Hindlimb muscle (tissue), 1 donor: ENCODE measurements at regions not wholly inside any gene's neighbourhood (a gene's known extent, or its start where the extent isn't known, plus 50 kb on each side); places are given as distances from the start of the nearest gene placed in this dataset.

ENCODE experiments used
- DNase-seq: peaks from one replicate; pipeline ENCODE4 v3.0.0-alpha.2; 2013

- DNase-seq = no peak
Observed at GRCh38 chr20:60288945-60289344, 330.7 kb downstream of the CDH26 start.

- DNase-seq = no peak
Observed at GRCh38 chr20:60292001-60292520, 333.8 kb downstream of the CDH26 start.

- DNase-seq = no peak
Observed at GRCh38 chr20:60294632-60295031, 336.4 kb downstream of the CDH26 start.

GRCh38 chr20:60295214-60295613 lies 337.0 kb downstream of the CDH26 start:
- DNase-seq = no peak

- no peak for DNase-seq
Observed at GRCh38 chr20:60297649-60298048, 339.4 kb downstream of the CDH26 start.

GRCh38 chr20:60298647-60299046 lies 340.4 kb downstream of the CDH26 start:
- no peak for DNase-seq

- DNase-seq = no peak
Observed at GRCh38 chr20:60299951-60300350, 341.7 kb downstream of the CDH26 start.

- DNase-seq = no peak
Observed at GRCh38 chr20:60300374-60300773, 342.2 kb downstream of the CDH26 start.

- no peak for DNase-seq
Observed at GRCh38 chr20:60302875-60303274, 344.7 kb downstream of the CDH26 start.

- no peak for DNase-seq
Observed at GRCh38 chr20:60304026-60304590, 345.9 kb downstream of the CDH26 start.

GRCh38 chr20:60304931-60305330 lies 346.7 kb downstream of the CDH26 start:
- DNase-seq = no peak

GRCh38 chr20:60306105-60306504 lies 347.9 kb downstream of the CDH26 start:
- DNase-seq = no peak

- DNase-seq = no peak
Observed at GRCh38 chr20:60306551-60306950, 348.3 kb downstream of the CDH26 start.

GRCh38 chr20:60310560-60311349 lies 352.5 kb downstream of the CDH26 start:
- DNase-seq = no peak

GRCh38 chr20:60313191-60313590 lies 355.0 kb downstream of the CDH26 start:
- DNase-seq = no peak

GRCh38 chr20:60313614-60314013 lies 355.4 kb downstream of the CDH26 start:
- no peak for DNase-seq

- DNase-seq = no peak
Observed at GRCh38 chr20:60314727-60315126, 356.5 kb downstream of the CDH26 start.

- no peak for DNase-seq
Observed at GRCh38 chr20:60316476-60317158, 358.4 kb downstream of the CDH26 start.

GRCh38 chr20:60317401-60317800 lies 359.2 kb downstream of the CDH26 start:
- DNase-seq = no peak

- DNase-seq = no peak
Observed at GRCh38 chr20:60321601-60322000, 363.4 kb downstream of the CDH26 start.

- no peak for DNase-seq
Observed at GRCh38 chr20:60326821-60327220, 368.6 kb downstream of the CDH26 start.

GRCh38 chr20:60327971-60328660 lies 369.9 kb downstream of the CDH26 start:
- DNase-seq = no peak

GRCh38 chr20:60330461-60330860 lies 372.2 kb downstream of the CDH26 start:
- DNase-seq = no peak
